ENCODE measurements at regions not wholly inside any gene's neighbourhood (a gene's known extent, or its start where the extent isn't known, plus 50 kb on each side); places are given as distances from the start of the nearest gene placed in this dataset.

DNA sequence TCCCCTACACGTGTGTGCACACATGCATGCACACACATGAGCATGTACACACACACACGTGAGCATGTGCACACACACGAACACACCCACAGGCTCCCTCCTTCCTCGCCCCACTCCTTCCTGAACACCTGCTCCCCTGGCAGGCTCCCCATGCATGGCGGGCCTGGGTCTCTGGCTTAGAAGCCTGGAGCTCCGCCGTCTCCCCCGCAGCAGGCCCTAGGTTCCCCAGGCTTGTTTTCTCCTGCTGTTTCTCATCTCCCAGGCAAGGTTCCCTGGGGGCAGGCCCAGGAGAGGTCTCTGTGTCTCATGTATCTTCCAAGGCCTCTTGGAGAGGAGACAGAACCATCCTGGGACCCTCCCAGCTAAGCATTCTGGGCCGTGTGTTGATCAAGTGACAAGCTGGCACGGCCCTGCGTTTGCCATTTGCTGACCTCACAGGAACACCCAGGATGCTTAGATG lies 202.3 kb upstream of the CIBAR2 start:
- 76% methylated on average over 9 to 11 of the region's 11 CpGs for WGBS, 2 donors
- Histone ChIP-seq H3K4me1 (ENCODE audit: control insufficient read depth in 5 of 5, insufficient read depth in 5 of 5, low read length in 5 of 5) (peaks cover 2 to 59% (median 20%) of the 10 kb centered on the region in 5 donors), H3K9me3 (ENCODE audit: control insufficient read depth in 4 of 4, insufficient read depth in 3 of 4, low read length in 3 of 4) (no peaks in the 10 kb centered on the region), H3K9ac (ENCODE audit: insufficient read depth in 1 of 2, low read length in 2 of 2) (no peak overlapping the region), H3K27me3 (ENCODE audit: control insufficient read depth in 3 of 3, insufficient read depth in 3 of 3, low read length in 2 of 3) (no peaks in the 10 kb centered on the region), H3K4me3 (no peak overlapping the region), H3K36me3 (ENCODE audit: control insufficient read depth in 4 of 4, insufficient read depth in 4 of 4, low read length in 4 of 4) (no peaks in the 10 kb centered on the region), H3K27ac (ENCODE audit: low read depth in 1 of 2, low read length in 1 of 2) (no peak overlapping the region)
- no peak for DNase-seq
- no peak for ATAC-seq (ENCODE audit: insufficient read depth, low FRiP score)
- no peak for TF ChIP-seq CTCF (IDR thresholded peaks at IDR 0.05; ENCODE audit: control extremely low read depth, extremely low read depth)

DNA sequence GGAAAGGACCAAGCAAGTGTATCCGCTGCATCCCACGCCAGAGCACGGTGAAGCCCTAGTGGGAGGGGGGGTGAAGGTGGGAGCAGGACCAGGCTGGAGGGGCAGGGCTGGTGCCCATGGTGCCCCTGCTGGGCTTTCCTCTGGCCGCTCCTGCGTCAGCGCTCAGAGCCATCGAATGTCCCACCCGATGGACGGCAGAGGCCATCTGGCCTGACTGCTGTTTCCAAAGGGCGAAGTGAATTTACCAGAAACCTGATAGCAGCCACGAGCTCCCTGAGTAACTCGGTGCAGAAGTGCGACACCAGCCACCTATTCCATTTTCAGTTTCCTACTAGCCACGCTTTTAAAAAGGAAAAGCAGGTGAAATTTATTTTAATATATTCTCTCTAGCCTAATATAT lies 203.6 kb upstream of the CIBAR2 start:
- H3K27me3 ChIP-seq (ENCODE audit: control insufficient read depth in 3 of 3, insufficient read depth in 3 of 3, low read length in 2 of 3), result no peaks in the 10 kb centered on the region
- peaks cover 0 to 54% (median 24%) of the 10 kb centered on the region in 5 donors for H3K4me1 ChIP-seq (ENCODE audit: control insufficient read depth in 5 of 5, insufficient read depth in 5 of 5, low read length in 5 of 5)
- 95% methylated on average over 14 of the region's 14 CpGs for WGBS, 2 donors
- no peak overlapping the region for H3K27ac ChIP-seq (ENCODE audit: low read depth in 1 of 2, low read length in 1 of 2)
- H3K9me3 ChIP-seq (ENCODE audit: control insufficient read depth in 4 of 4, insufficient read depth in 3 of 4, low read length in 3 of 4), result no peaks in the 10 kb centered on the region
- H3K9ac ChIP-seq (ENCODE audit: insufficient read depth in 1 of 2, low read length in 2 of 2), result no peak overlapping the region
- no peak for ATAC-seq (ENCODE audit: insufficient read depth, low FRiP score)
- DNase-seq, result no peak
- H3K36me3 ChIP-seq (ENCODE audit: control insufficient read depth in 4 of 4, insufficient read depth in 4 of 4, low read length in 4 of 4), result no peaks in the 10 kb centered on the region
- no peak for TF ChIP-seq CTCF (IDR thresholded peaks at IDR 0.05; ENCODE audit: control extremely low read depth, extremely low read depth)
- H3K4me3 ChIP-seq, result no peak overlapping the region

DNA sequence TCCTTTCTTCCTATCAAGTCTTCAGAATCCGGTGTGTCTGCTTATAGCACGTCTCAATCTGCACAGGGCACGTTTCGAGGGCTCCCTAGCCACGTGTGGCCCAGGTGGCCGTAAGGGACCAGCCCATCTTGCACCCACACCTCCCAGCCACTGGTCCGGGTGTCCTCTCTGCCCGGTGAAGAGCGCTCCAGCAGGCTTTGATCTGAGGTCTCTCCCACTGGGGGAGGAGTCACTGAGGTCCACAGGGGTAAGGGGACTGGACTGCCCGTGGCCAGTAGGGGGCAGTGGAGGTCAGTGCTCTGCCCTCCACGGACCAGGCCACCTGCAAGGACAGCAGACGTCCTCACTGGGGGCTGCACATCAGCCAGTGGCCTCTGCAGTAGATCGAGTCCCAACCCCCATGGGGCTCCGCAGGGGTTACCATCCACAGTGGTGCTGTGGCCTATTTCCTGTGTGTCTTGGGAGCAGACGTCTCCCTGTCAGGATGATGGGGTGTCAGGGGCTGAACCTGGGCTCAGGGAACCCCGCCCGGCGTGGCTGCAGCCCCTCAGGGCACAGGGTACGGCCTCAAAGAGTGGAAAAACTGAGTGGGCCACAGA lies 204.1 kb upstream of the CIBAR2 start:
- TF ChIP-seq CTCF (IDR thresholded peaks at IDR 0.05; ENCODE audit: control extremely low read depth, extremely low read depth), result peak; percentile 47
- DNase-seq (peak; percentile 51 to 66 (median 65)), ATAC-seq (ENCODE audit: insufficient read depth, low FRiP score) (peak; percentile 59)
- Histone ChIP-seq H3K4me3 (no peak overlapping the region), H3K27ac (ENCODE audit: low read depth in 1 of 2, low read length in 1 of 2) (no peak overlapping the region), H3K27me3 (ENCODE audit: control insufficient read depth in 3 of 3, insufficient read depth in 3 of 3, low read length in 2 of 3) (no peaks in the 10 kb centered on the region), H3K4me1 (ENCODE audit: control insufficient read depth in 5 of 5, insufficient read depth in 5 of 5, low read length in 5 of 5) (peaks cover 2 to 54% (median 28%) of the 10 kb centered on the region in 5 donors), H3K9me3 (ENCODE audit: control insufficient read depth in 4 of 4, insufficient read depth in 3 of 4, low read length in 3 of 4) (no peaks in the 10 kb centered on the region), H3K9ac (ENCODE audit: insufficient read depth in 1 of 2, low read length in 2 of 2) (no peak overlapping the region), H3K36me3 (ENCODE audit: control insufficient read depth in 4 of 4, insufficient read depth in 4 of 4, low read length in 4 of 4) (no peaks in the 10 kb centered on the region)
- 52 to 54% methylated on average over 19 of the region's 19 CpGs for WGBS, 2 donors

GRCh38 chr16:85316944-85317343 lies 204.7 kb upstream of the CIBAR2 start:
- TF ChIP-seq CTCF (IDR thresholded peaks at IDR 0.05; ENCODE audit: control extremely low read depth, extremely low read depth), result no peak
- Histone ChIP-seq H3K27me3 (ENCODE audit: control insufficient read depth in 3 of 3, insufficient read depth in 3 of 3, low read length in 2 of 3) (no peaks in the 10 kb centered on the region), H3K9ac (ENCODE audit: insufficient read depth in 1 of 2, low read length in 2 of 2) (no peak overlapping the region), H3K27ac (ENCODE audit: low read depth in 1 of 2, low read length in 1 of 2) (no peak overlapping the region), H3K4me1 (ENCODE audit: control insufficient read depth in 5 of 5, insufficient read depth in 5 of 5, low read length in 5 of 5) (peaks cover 3 to 54% (median 30%) of the 10 kb centered on the region in 5 donors), H3K4me3 (no peak overlapping the region), H3K36me3 (ENCODE audit: control insufficient read depth in 4 of 4, insufficient read depth in 4 of 4, low read length in 4 of 4) (no peaks in the 10 kb centered on the region), H3K9me3 (ENCODE audit: control insufficient read depth in 4 of 4, insufficient read depth in 3 of 4, low read length in 3 of 4) (no peaks in the 10 kb centered on the region)
- ATAC-seq (ENCODE audit: insufficient read depth, low FRiP score) (no peak), DNase-seq (no peak)
- 83 to 92% methylated on average over 9 of the region's 9 CpGs for WGBS, 2 donors
